HFFc6 (cell line): ENCODE measurements at regions not wholly inside any gene's neighbourhood (a gene's known extent, or its start where the extent isn't known, plus 50 kb on each side); places are given as distances from the start of the nearest gene placed in this dataset.

ENCODE experiments used
- DNase-seq: peaks from one replicate; pipeline ENCODE4 v3.0.0-alpha.2; 2018
- H3K27ac Mint-ChIP-seq: 2 replicates; pipeline ENCODE4 v1.8.0; 2020; ENCODE audit warnings: mild to moderate bottlenecking, mixed read lengths
- H3K27me3 Mint-ChIP-seq: 2 replicates; pipeline ENCODE4 v1.8.0; 2021; ENCODE audit warnings: mild to moderate bottlenecking, moderate library complexity, mixed read lengths; ENCODE audit not compliant: insufficient read depth
- H3K36me3 Mint-ChIP-seq: 2 replicates; pipeline ENCODE4 v1.8.0; 2021; ENCODE audit warnings: low read depth, mixed read lengths
- H3K4me1 Mint-ChIP-seq: 2 replicates; pipeline ENCODE4 v1.8.0; 2020; ENCODE audit warnings: low read depth, mixed read lengths
- H3K4me3 Mint-ChIP-seq: 2 replicates; pipeline ENCODE4 v1.8.0; 2020; ENCODE audit warnings: mild to moderate bottlenecking, moderate library complexity, mixed read lengths
- H3K9me3 Mint-ChIP-seq: 2 replicates; pipeline ENCODE4 v1.8.0; 2020; ENCODE audit warnings: mild to moderate bottlenecking, mixed read lengths
- CTCF ChIP-seq: fragments of 200-600 bp; sonication (generic); IDR thresholded peaks from 2 replicates; pipeline ENCODE4 v1.5.0; 2021; ENCODE audit warnings: antibody characterized with exemption, mild to moderate bottlenecking

- no peaks in the 10 kb centered on the region for H3K36me3 Mint-ChIP-seq
- DNase-seq, result no peak
- H3K4me3 Mint-ChIP-seq, result no peak overlapping the region
- H3K27ac Mint-ChIP-seq, result no peak overlapping the region
- peaks cover 20% of the 10 kb centered on the region for H3K9me3 Mint-ChIP-seq
- H3K4me1 Mint-ChIP-seq, result no peaks in the 10 kb centered on the region; the same call in 1 of the 2 replicates
- TF ChIP-seq CTCF, result no peak
- no peaks in the 10 kb centered on the region for H3K27me3 Mint-ChIP-seq
Observed at GRCh38 chr18:40366521-40366920, 1588.5 kb upstream of the PIK3C3 start.

- H3K27me3 Mint-ChIP-seq, result no peaks in the 10 kb centered on the region
- no peak for DNase-seq
- H3K4me3 Mint-ChIP-seq, result no peak overlapping the region
- no peaks in the 10 kb centered on the region for H3K4me1 Mint-ChIP-seq
- H3K9me3 Mint-ChIP-seq, result peaks cover 26% of the 10 kb centered on the region
- no peak overlapping the region for H3K27ac Mint-ChIP-seq
- no peak for TF ChIP-seq CTCF
- H3K36me3 Mint-ChIP-seq, result no peaks in the 10 kb centered on the region
Observed at GRCh38 chr18:40365526-40365925, 1589.5 kb upstream of the PIK3C3 start.

GRCh38 chr18:40360558-40360957, 1594.5 kb upstream of the PIK3C3 start:
- no peak for DNase-seq
- Mint-ChIP-seq H3K4me3 (no peak overlapping the region), H3K27me3 (no peaks in the 10 kb centered on the region), H3K9me3 (peaks cover 17% of the 10 kb centered on the region), H3K4me1 (no peaks in the 10 kb centered on the region), H3K27ac (no peak overlapping the region), H3K36me3 (no peaks in the 10 kb centered on the region)
- TF ChIP-seq CTCF, result no peak

GRCh38 chr18:40357536-40357935, 1597.5 kb upstream of the PIK3C3 start:
- H3K4me3 Mint-ChIP-seq, result no peak overlapping the region
- DNase-seq, result no peak
- no peaks in the 10 kb centered on the region for H3K36me3 Mint-ChIP-seq
- H3K27ac Mint-ChIP-seq, result no peak overlapping the region
- H3K27me3 Mint-ChIP-seq, result no peaks in the 10 kb centered on the region
- H3K4me1 Mint-ChIP-seq, result no peaks in the 10 kb centered on the region
- no peak for TF ChIP-seq CTCF
- H3K9me3 Mint-ChIP-seq, result peaks cover 24% of the 10 kb centered on the region

- Mint-ChIP-seq H3K4me3 (no peak overlapping the region), H3K27me3 (no peaks in the 10 kb centered on the region), H3K4me1 (no peaks in the 10 kb centered on the region), H3K27ac (no peak overlapping the region), H3K9me3 (peaks cover 18% of the 10 kb centered on the region), H3K36me3 (no peaks in the 10 kb centered on the region)
- no peak for DNase-seq
- TF ChIP-seq CTCF, result no peak
Observed at GRCh38 chr18:40356168-40356567, 1598.9 kb upstream of the PIK3C3 start.

GRCh38 chr18:40355726-40356125, 1599.3 kb upstream of the PIK3C3 start:
- DNase-seq, result no peak
- Mint-ChIP-seq H3K9me3 (peaks cover 14% of the 10 kb centered on the region), H3K4me1 (no peaks in the 10 kb centered on the region), H3K4me3 (no peak overlapping the region), H3K27ac (no peak overlapping the region), H3K36me3 (no peaks in the 10 kb centered on the region), H3K27me3 (no peaks in the 10 kb centered on the region)
- no peak for TF ChIP-seq CTCF
